Neural cell (in vitro differentiated cells): ENCODE measurements at regions not wholly inside any gene's neighbourhood (a gene's known extent, or its start where the extent isn't known, plus 50 kb on each side); places are given as distances from the start of the nearest gene placed in this dataset.

Source experiments
- RAD21 ChIP-seq: fragments of 450-650 bp; conservative IDR thresholded peaks from 2 replicates; pipeline ENCODE4 v1.6.1; 2014; ENCODE audit warnings: antibody characterized with exemption, mild to moderate bottlenecking, moderate library complexity
- TF ChIP-seq, protein P1 (sequence below): fragments of 450-650 bp; IDR thresholded peaks from 2 replicates; pipeline ENCODE4 v1.5.1; 2014; ENCODE audit warnings: antibody characterized with exemption, mild to moderate bottlenecking, moderate library complexity; ENCODE audit not compliant: poor library complexity, severe bottlenecking

GRCh38 chr2:147550995-147551731 is 293.7 kb upstream of the ACVR2A start:
- TF ChIP-seq, protein P1, sequence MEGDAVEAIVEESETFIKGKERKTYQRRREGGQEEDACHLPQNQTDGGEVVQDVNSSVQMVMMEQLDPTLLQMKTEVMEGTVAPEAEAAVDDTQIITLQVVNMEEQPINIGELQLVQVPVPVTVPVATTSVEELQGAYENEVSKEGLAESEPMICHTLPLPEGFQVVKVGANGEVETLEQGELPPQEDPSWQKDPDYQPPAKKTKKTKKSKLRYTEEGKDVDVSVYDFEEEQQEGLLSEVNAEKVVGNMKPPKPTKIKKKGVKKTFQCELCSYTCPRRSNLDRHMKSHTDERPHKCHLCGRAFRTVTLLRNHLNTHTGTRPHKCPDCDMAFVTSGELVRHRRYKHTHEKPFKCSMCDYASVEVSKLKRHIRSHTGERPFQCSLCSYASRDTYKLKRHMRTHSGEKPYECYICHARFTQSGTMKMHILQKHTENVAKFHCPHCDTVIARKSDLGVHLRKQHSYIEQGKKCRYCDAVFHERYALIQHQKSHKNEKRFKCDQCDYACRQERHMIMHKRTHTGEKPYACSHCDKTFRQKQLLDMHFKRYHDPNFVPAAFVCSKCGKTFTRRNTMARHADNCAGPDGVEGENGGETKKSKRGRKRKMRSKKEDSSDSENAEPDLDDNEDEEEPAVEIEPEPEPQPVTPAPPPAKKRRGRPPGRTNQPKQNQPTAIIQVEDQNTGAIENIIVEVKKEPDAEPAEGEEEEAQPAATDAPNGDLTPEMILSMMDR = no peak
- TF ChIP-seq RAD21 = no peak
